Peyer's patch (tissue), 4 donors: ENCODE measurements at regions not wholly inside any gene's neighbourhood (a gene's known extent, or its start where the extent isn't known, plus 50 kb on each side); places are given as distances from the start of the nearest gene placed in this dataset.
"Not testable (repeated sequence)": the region's sequence is repeated elsewhere in the genome, so short reads cannot be mapped to it uniquely, and the experiment has no call there.

Source experiments
- DNase-seq, 3 donors: peaks; one replicate each; pipeline ENCODE4 v3.0.0-alpha.2; 2017 to 2019
- H3K27ac ChIP-seq, 4 donors: fragments of 200-600 bp; sonication (generic); one replicate each; pipeline ENCODE4 v1.5.1; 2016 to 2019
- H3K27me3 ChIP-seq, 2 donors: fragments of 200-600 bp; sonication (generic); one replicate each; pipeline ENCODE4 v1.5.1; 2019
- H3K36me3 ChIP-seq, 3 donors: fragments of 200-600 bp; sonication (generic); one replicate each; pipeline ENCODE4 v1.5.1; 2016 to 2019
- H3K4me1 ChIP-seq, 4 donors: fragments of 200-600 bp; sonication (generic); one replicate each; pipeline ENCODE4 v1.5.1; 2016 to 2019
- H3K4me3 ChIP-seq, 4 donors: fragments of 200-600 bp; sonication (generic); 1 replicate in 3 of 4; 2 replicates in 1 of 4; pipeline ENCODE4 v1.5.1; 2016 to 2019; ENCODE audit warnings: mild to moderate bottlenecking in 1 of 4
- H3K9me3 ChIP-seq, 4 donors: fragments of 200-600 bp; sonication (generic); one replicate each; pipeline ENCODE4 v1.5.1; 2016 to 2019; ENCODE audit warnings: mild to moderate bottlenecking in 1 of 4
- CTCF ChIP-seq, 6 experiments: fragments of 450-650 bp in 4 of 6; fragments of 200-600 bp in 2 of 6; sonication (generic) in 1 of 6; IDR thresholded peaks; one replicate each; pipeline ENCODE4 v1.5.1; 2017 to 2019; ENCODE audit warnings: antibody characterized with exemption in 6 of 6, mild to moderate bottlenecking in 3 of 6, moderate library complexity in 1 of 6
- POLR2A ChIP-seq, 2 donors: fragments of 450-650 bp; IDR thresholded peaks; one replicate each; pipeline ENCODE4 v1.5.1; 2017; ENCODE audit warnings: antibody characterized with exemption in 2 of 2, mild to moderate bottlenecking in 2 of 2, moderate library complexity in 2 of 2

GRCh38 chr14:84482256-84483071 lies 1047.5 kb upstream of the FLRT2 start:
- H3K9me3 ChIP-seq: no peaks in the 10 kb centered on the region
- no peak overlapping the region for H3K4me3 ChIP-seq
- DNase-seq: no peak
- H3K27ac ChIP-seq: no peak overlapping the region
- H3K36me3 ChIP-seq: no peaks in the 10 kb centered on the region
- no peaks in the 10 kb centered on the region for H3K27me3 ChIP-seq
- H3K4me1 ChIP-seq: no peaks in the 10 kb centered on the region
- no peak for TF ChIP-seq POLR2A (IDR thresholded peaks at IDR 0.05)
- no peak for TF ChIP-seq CTCF (IDR thresholded peaks at IDR 0.05)

- no peak for DNase-seq
- no peaks in the 10 kb centered on the region for H3K36me3 ChIP-seq
- TF ChIP-seq CTCF (IDR thresholded peaks at IDR 0.05) (no peak), POLR2A (IDR thresholded peaks at IDR 0.05) (no peak)
- H3K4me1 ChIP-seq: no peaks in the 10 kb centered on the region
- H3K9me3 ChIP-seq: no peaks in the 10 kb centered on the region
- no peak overlapping the region for H3K27ac ChIP-seq
- H3K27me3 ChIP-seq: no peaks in the 10 kb centered on the region
- H3K4me3 ChIP-seq: no peak overlapping the region
Measured at GRCh38 chr14:84483072-84483420, 1046.9 kb upstream of the FLRT2 start.

GRCh38 chr14:84484243-84484642 lies 1045.7 kb upstream of the FLRT2 start:
- not testable (repeated sequence) for H3K36me3 ChIP-seq, H3K4me3 ChIP-seq, DNase-seq, H3K27me3 ChIP-seq, H3K4me1 ChIP-seq, H3K9me3 ChIP-seq, H3K27ac ChIP-seq

GRCh38 chr14:84485036-84485435 lies 1044.9 kb upstream of the FLRT2 start:
- Histone ChIP-seq H3K27me3 (no peaks in the 10 kb centered on the region), H3K4me1 (no peaks in the 10 kb centered on the region), H3K27ac (no peak overlapping the region), H3K4me3 (no peak overlapping the region), H3K36me3 (no peaks in the 10 kb centered on the region), H3K9me3 (no peaks in the 10 kb centered on the region)
- TF ChIP-seq POLR2A (IDR thresholded peaks at IDR 0.05): no peak
- no peak for DNase-seq

GRCh38 chr14:84490081-84490480 lies 1039.9 kb upstream of the FLRT2 start:
- H3K36me3 ChIP-seq: no peaks in the 10 kb centered on the region
- no peaks in the 10 kb centered on the region for H3K9me3 ChIP-seq
- no peak overlapping the region for H3K27ac ChIP-seq
- no peak for DNase-seq
- no peaks in the 10 kb centered on the region for H3K4me1 ChIP-seq
- no peak overlapping the region for H3K4me3 ChIP-seq
- no peaks in the 10 kb centered on the region for H3K27me3 ChIP-seq
- TF ChIP-seq POLR2A (IDR thresholded peaks at IDR 0.05): no peak
- TF ChIP-seq CTCF (IDR thresholded peaks at IDR 0.05): no peak

- TF ChIP-seq POLR2A (IDR thresholded peaks at IDR 0.05) (no peak), CTCF (IDR thresholded peaks at IDR 0.05) (no peak)
- Histone ChIP-seq H3K4me1 (no peaks in the 10 kb centered on the region), H3K27ac (no peak overlapping the region), H3K4me3 (no peak overlapping the region), H3K27me3 (no peaks in the 10 kb centered on the region), H3K36me3 (no peaks in the 10 kb centered on the region), H3K9me3 (no peaks in the 10 kb centered on the region)
- DNase-seq: no peak
Measured at GRCh38 chr14:84492685-84493084, 1037.3 kb upstream of the FLRT2 start.

- Histone ChIP-seq H3K4me1 (no peaks in the 10 kb centered on the region), H3K27me3 (no peaks in the 10 kb centered on the region), H3K4me3 (no peak overlapping the region), H3K9me3 (no peaks in the 10 kb centered on the region), H3K36me3 (no peaks in the 10 kb centered on the region), H3K27ac (no peak overlapping the region)
- DNase-seq: no peak
- no peak for TF ChIP-seq CTCF (IDR thresholded peaks at IDR 0.05)
- TF ChIP-seq POLR2A (IDR thresholded peaks at IDR 0.05): no peak
Measured at GRCh38 chr14:84493779-84494178, 1036.2 kb upstream of the FLRT2 start.
